GM23248 (cell line): ENCODE measurements at regions not wholly inside any gene's neighbourhood (a gene's known extent, or its start where the extent isn't known, plus 50 kb on each side); places are given as distances from the start of the nearest gene placed in this dataset.

Experiments used
- DNase-seq: peaks from one replicate; pipeline ENCODE4 v3.0.0-alpha.2; 2015
- H2AFZ ChIP-seq: fragments of 200-600 bp; sonication (generic); 2 replicates; pipeline ENCODE4 v1.6.1; 2016; ENCODE audit warnings: antibody characterized with exemption
- H3F3A ChIP-seq: fragments of 200-600 bp; sonication (generic); 2 replicates; pipeline ENCODE4 v1.6.1; 2016; ENCODE audit warnings: mild to moderate bottlenecking, antibody characterized with exemption, mixed run types; ENCODE audit not compliant: insufficient read depth
- H3K27ac ChIP-seq: fragments of 200-600 bp; sonication (generic); 2 replicates; pipeline ENCODE4 v1.5.1; 2016; ENCODE audit warnings: mild to moderate bottlenecking
- H3K27me3 ChIP-seq: fragments of 200-600 bp; sonication (generic); replicated peaks from 2 replicates; pipeline ENCODE4 v1.6.1; 2016; ENCODE audit warnings: mild to moderate bottlenecking; ENCODE audit not compliant: insufficient read depth
- H3K36me3 ChIP-seq: fragments of 200-600 bp; sonication (generic); 2 replicates; pipeline ENCODE4 v1.6.1; 2016; ENCODE audit warnings: low read depth, mild to moderate bottlenecking
- H3K4me1 ChIP-seq: fragments of 200-600 bp; sonication (generic); 2 replicates; pipeline ENCODE4 v1.6.1; 2016; ENCODE audit warnings: mild to moderate bottlenecking; ENCODE audit not compliant: insufficient read depth
- H3K4me2 ChIP-seq: fragments of 200-600 bp; sonication (generic); one replicate; pipeline ENCODE4 v1.6.1; 2016; ENCODE audit warnings: mild to moderate bottlenecking; ENCODE audit not compliant: unreplicated experiment
- H3K4me3 ChIP-seq: fragments of 200-600 bp; sonication (generic); 2 replicates; pipeline ENCODE4 v1.5.1; 2016; ENCODE audit warnings: mild to moderate bottlenecking
- H3K79me2 ChIP-seq: fragments of 200-600 bp; sonication (generic); 2 replicates; pipeline ENCODE4 v1.6.1; 2016; ENCODE audit warnings: mild to moderate bottlenecking; ENCODE audit not compliant: insufficient read depth
- H3K9ac ChIP-seq: fragments of 200-600 bp; sonication (generic); 2 replicates; pipeline ENCODE4 v1.6.1; 2016; ENCODE audit warnings: mild to moderate bottlenecking
- H3K9me2 ChIP-seq: fragments of 200-600 bp; sonication (generic); 2 replicates; pipeline ENCODE4 v1.6.1; 2016; ENCODE audit warnings: mixed run types, mild to moderate bottlenecking, moderate library complexity; ENCODE audit not compliant: insufficient read depth
- H3K9me3 ChIP-seq: fragments of 200-600 bp; sonication (generic); one replicate; pipeline ENCODE4 v1.6.1; 2017; ENCODE audit warnings: low read depth
- H4K20me1 ChIP-seq: fragments of 200-600 bp; sonication (generic); 2 replicates; pipeline ENCODE4 v1.6.0; 2016; ENCODE audit not compliant: insufficient read depth
- EZH2 ChIP-seq: fragments of 200-600 bp; sonication (generic); IDR thresholded peaks from 2 replicates; pipeline ENCODE4 v1.6.1; 2018; ENCODE audit warnings: antibody characterized with exemption, mild to moderate bottlenecking; ENCODE audit not compliant: insufficient read depth, poor library complexity, severe bottlenecking
- EZH2phosphoT487 ChIP-seq: fragments of 200-600 bp; sonication (generic); IDR thresholded peaks from 2 replicates; pipeline ENCODE4 v1.6.1; 2018; ENCODE audit warnings: antibody characterized with exemption, moderate library complexity, mild to moderate bottlenecking, low read depth; ENCODE audit not compliant: insufficient read depth
- WGBS, 2 experiments: methylation state at CpG; one replicate each; pipeline ENCODE4 v1.1.6; 2015 to 2017; ENCODE audit warnings: low lambda C conversion rate in 2 of 2, low coverage in 1 of 2; ENCODE audit errors: missing lambda C conversion rate in 2 of 2; 5-methylcytosine and 5-hydroxymethylcytosine counted together
- in situ Hi-C: fragments of 300-500 bp; cut with MboI; formaldehyde crosslinking; loops from 2 replicates; pipeline ENCODE4 v1.15.0; 2020

GRCh38 chr2:217563565-217563964 is 439.2 kb downstream of the TNS1 start:
- Histone ChIP-seq H3K79me2 (no peaks in the 10 kb centered on the region), H3F3A (peaks cover 3% of the 10 kb centered on the region; the same call in 1 of the 2 replicates), H3K4me2 (no peak overlapping the region), H3K36me3 (no peaks in the 10 kb centered on the region), H3K9ac (no peak overlapping the region), H2AFZ (no peak overlapping the region), H3K4me1 (peaks cover 10% of the 10 kb centered on the region), H3K9me3 (no peaks in the 10 kb centered on the region), H4K20me1 (no peaks in the 10 kb centered on the region), H3K4me3 (no peak overlapping the region), H3K27ac (no peak overlapping the region), H3K27me3 (no peaks in the 10 kb centered on the region), H3K9me2 (no peaks in the 10 kb centered on the region; the same call in 1 of the 2 replicates)
- no peak for DNase-seq
- TF ChIP-seq EZH2 (no peak), EZH2phosphoT487 (no peak)
- WGBS, 2 experiments, result 66 to 79% methylated on average over 3 of the region's 3 CpGs
- in situ Hi-C loops, result no loop called here

- TF ChIP-seq EZH2 (no peak), EZH2phosphoT487 (no peak)
- no peaks in the 10 kb centered on the region for H3K79me2 ChIP-seq
Observed at GRCh38 chr2:217562871-217563480, 439.8 kb downstream of the TNS1 start.

GRCh38 chr2:217559084-217559483 is 443.7 kb downstream of the TNS1 start:
- no peak for TF ChIP-seq EZH2phosphoT487
- TF ChIP-seq EZH2, result no peak
- H3K27me3 ChIP-seq, result no peaks in the 10 kb centered on the region
- in situ Hi-C loops, result no loop called here
- H3K9ac ChIP-seq, result no peak overlapping the region
- no peak overlapping the region for H3K4me2 ChIP-seq
- no peaks in the 10 kb centered on the region for H4K20me1 ChIP-seq
- peaks cover 22% of the 10 kb centered on the region for H3K4me1 ChIP-seq
- H3F3A ChIP-seq, result peaks cover 21% of the 10 kb centered on the region
- H2AFZ ChIP-seq, result no peak overlapping the region
- no peaks in the 10 kb centered on the region for H3K9me2 ChIP-seq
- no peak for DNase-seq
- H3K27ac ChIP-seq, result no peak overlapping the region
- no peak overlapping the region for H3K4me3 ChIP-seq
- WGBS, 2 experiments, result 84 to 92% methylated on average over 2 of the region's 2 CpGs
- H3K36me3 ChIP-seq, result no peaks in the 10 kb centered on the region
- no peaks in the 10 kb centered on the region for H3K79me2 ChIP-seq
- H3K9me3 ChIP-seq, result no peaks in the 10 kb centered on the region

More at GRCh38 chr2:217562871-217563480, 439.8 kb downstream of the TNS1 start:
- H3K9ac ChIP-seq, result no peak overlapping the region
- no peak overlapping the region for H3K4me3 ChIP-seq
- H3K4me1 ChIP-seq, result peaks cover 4% of the 10 kb centered on the region
- no peak overlapping the region for H3K27ac ChIP-seq
- no peak overlapping the region for H2AFZ ChIP-seq
- no peak overlapping the region for H3K4me2 ChIP-seq
- 88 to 90% methylated on average over 4 of the region's 4 CpGs for WGBS, 2 experiments
- peaks cover 2% of the 10 kb centered on the region; the same call in 1 of the 2 replicates for H3F3A ChIP-seq
- no peaks in the 10 kb centered on the region for H3K36me3 ChIP-seq
- H3K27me3 ChIP-seq, result no peaks in the 10 kb centered on the region
- in situ Hi-C loops, result no loop called here
- DNase-seq, result no peak
- H3K9me2 ChIP-seq, result no peaks in the 10 kb centered on the region; the same call in 1 of the 2 replicates
- H4K20me1 ChIP-seq, result no peaks in the 10 kb centered on the region
- no peaks in the 10 kb centered on the region for H3K9me3 ChIP-seq

GRCh38 chr2:217555081-217555876 is 447.5 kb downstream of the TNS1 start:
- DNase-seq, result peak; percentile 52
- peaks cover 24% of the 10 kb centered on the region for H3F3A ChIP-seq
- peak overlapping the region; percentile 46 for H3K4me2 ChIP-seq
- no peaks in the 10 kb centered on the region for H3K36me3 ChIP-seq
- in situ Hi-C loops, result no loop called here
- TF ChIP-seq EZH2phosphoT487 (no peak), EZH2 (no peak)
- H3K27me3 ChIP-seq, result no peaks in the 10 kb centered on the region
- H3K9me2 ChIP-seq, result no peaks in the 10 kb centered on the region
- H3K4me3 ChIP-seq, result no peak overlapping the region
- WGBS, 2 experiments, result 29 to 35% methylated on average over 7 of the region's 7 CpGs
- H3K27ac ChIP-seq, result 0 out of 2 replicates have a peak overlapping the region, but pooled peaks have one; percentile 15
- no peaks in the 10 kb centered on the region for H4K20me1 ChIP-seq
- peak overlapping the region; percentile 12; the same call in 1 of the 2 replicates for H2AFZ ChIP-seq
- H3K4me1 ChIP-seq, result peaks cover 50% of the 10 kb centered on the region
- no peaks in the 10 kb centered on the region for H3K9me3 ChIP-seq
- no peak overlapping the region for H3K9ac ChIP-seq
- H3K79me2 ChIP-seq, result no peaks in the 10 kb centered on the region
